HepG2 (cell line): ENCODE measurements at regions not wholly inside any gene's neighbourhood (a gene's known extent, or its start where the extent isn't known, plus 50 kb on each side); places are given as distances from the start of the nearest gene placed in this dataset.

Source experiments
- ATAC-seq: fragments of 200-7000 bp; cut with Tn5 transposase; 3 replicates; pipeline ENCODE4 v1.9.1; 2020; ENCODE audit warnings: mild to moderate bottlenecking, moderate library complexity
- BruUV-seq: library from RNA; stranded (reverse); fragments of 400-500 nt; replicated peaks from 2 replicates; lab custom pipeline; 2021; lab: Mats Ljungman, UMichigan
- CTCF ChIA-PET: fragments of 300-600 bp; formaldehyde crosslinking; extraction: SDS; loops from one replicate; lab custom pipeline; 2021; ENCODE audit warnings: low total read pairs, inconsistent platforms, low intra/inter-chr PET ratio; lab: Yijun Ruan, JAX
- POLR2A ChIA-PET: fragments of 350-600 bp; sonication (Branson Sonifier 250); formaldehyde crosslinking; loops from one replicate; lab custom pipeline; 2020; ENCODE audit warnings: antibody characterized with exemption, inconsistent platforms; lab: Yijun Ruan, JAX
- DNase-seq: peaks from one replicate; pipeline ENCODE4 v3.0.0-alpha.2; 2015; ENCODE audit warnings: low spot score
- FAIRE-seq: peaks from 3 replicates; lab custom pipeline; 2011; peaks lifted over from hg19 to GRCh38; lab: Jason Lieb, UNC
- H2AFZ ChIP-seq: one replicate; pipeline ENCODE4 v1.6.1; 2011; ENCODE audit warnings: low read length, inconsistent platforms
- H3K27ac ChIP-seq: fragments of 300-600 bp; 3 replicates; pipeline ENCODE4 v1.8.0; 2011; ENCODE audit warnings: mixed run types, mild to moderate bottlenecking, mixed read lengths, low read length, inconsistent platforms; ENCODE audit not compliant: insufficient read depth; ENCODE audit errors: extremely low read length
- H3K27me3 ChIP-seq, 2 experiments: fragments of 200-600 bp in 1 of 2; 2 replicates in 1 of 2; 3 replicates in 1 of 2; pipeline versions ENCODE4 v1.6.0 to v1.8.0; 2011; ENCODE audit warnings: low read length in 2 of 2, mild to moderate bottlenecking in 2 of 2, moderate library complexity in 2 of 2, inconsistent platforms in 1 of 2; ENCODE audit not compliant: insufficient read depth in 2 of 2, control insufficient read depth in 1 of 2
- H3K36me3 ChIP-seq, 2 experiments: fragments of 200-600 bp in 1 of 2; replicated peaks in 1 of 2; 2 replicates in 1 of 2; 3 replicates in 1 of 2; pipeline versions ENCODE4 v1.5.1 to v1.8.0; 2011; ENCODE audit warnings: low read length in 2 of 2, inconsistent platforms in 1 of 2; ENCODE audit not compliant: insufficient read depth in 2 of 2, control insufficient read depth in 1 of 2
- H3K4me1 ChIP-seq: 2 replicates; pipeline ENCODE4 v1.5.1; 2012; ENCODE audit warnings: low read length, inconsistent platforms; ENCODE audit not compliant: insufficient read depth
- H3K4me2 ChIP-seq: 2 replicates; pipeline ENCODE4 v1.6.0; 2011; ENCODE audit warnings: low read depth, low read length, inconsistent platforms
- H3K4me3 ChIP-seq, 3 experiments: fragments of 200-600 bp in 1 of 3; sonication (generic), shearing (Covaris generic) in 1 of 3; replicated peaks in 1 of 3; 2 replicates each; pipeline ENCODE4 v1.5.1; 2011 to 2016; ENCODE audit warnings: low read length in 3 of 3, inconsistent platforms in 2 of 3, low read depth in 2 of 3, mild to moderate bottlenecking in 2 of 3, control low read depth in 1 of 3, mixed read lengths in 1 of 3; ENCODE audit not compliant: insufficient read depth in 1 of 3
- H3K79me2 ChIP-seq: one replicate; pipeline ENCODE4 v1.6.1; 2011; ENCODE audit warnings: low read length, inconsistent platforms; ENCODE audit not compliant: insufficient read depth
- H3K9ac ChIP-seq: 2 replicates; pipeline ENCODE4 v1.6.0; 2011; ENCODE audit warnings: mild to moderate bottlenecking, low read depth, low read length, inconsistent platforms; ENCODE audit not compliant: insufficient read depth
- H3K9me3 ChIP-seq: 2 replicates; pipeline ENCODE4 v1.5.1; 2012; ENCODE audit warnings: mild to moderate bottlenecking, low read length
- H4K20me1 ChIP-seq: 2 replicates; pipeline ENCODE4 v1.6.0; 2011; ENCODE audit warnings: inconsistent platforms, mild to moderate bottlenecking, low read length, moderate library complexity; ENCODE audit not compliant: insufficient read depth
- CEBPB ChIP-seq: IDR thresholded peaks from 2 replicates; pipeline ENCODE4 v1.6.1; 2011; ENCODE audit warnings: low read depth, low read length, improper control_type of control experiment, borderline replicate concordance
- ZFP37 ChIP-seq: sonication (generic); formaldehyde crosslinking; IDR thresholded peaks from 2 replicates; pipeline ENCODE4 v1.4.0; 2020; ENCODE audit warnings: missing genetic modification reagents, borderline replicate concordance
- ZNF24 ChIP-seq: fragments of 450-650 bp; IDR thresholded peaks from 2 replicates; pipeline ENCODE4 v1.6.1; 2017; ENCODE audit warnings: antibody characterized with exemption, mild to moderate bottlenecking
- ZNF678 ChIP-seq: sonication (generic); formaldehyde crosslinking; IDR thresholded peaks from 2 replicates; pipeline ENCODE4 v1.4.0; 2020; ENCODE audit warnings: mild to moderate bottlenecking, missing genetic modification reagents
- WGBS: methylation state at CpG from one replicate; pipeline ENCODE4 v1.1.6; 2017; ENCODE audit warnings: low lambda C conversion rate; 5-methylcytosine and 5-hydroxymethylcytosine counted together
- in situ Hi-C: cut with HindIII; loops from 2 replicates; pipeline ENCODE4 v1.10.0; 2017; ENCODE audit warnings: low pct_unique_long_range_greater_than_20kb; ENCODE audit not compliant: extremely low pct_ligation_motif_present
- intact Hi-C: fragments of 100-400 bp; cut with micrococcal nuclease; formaldehyde crosslinking; loops from one replicate; pipeline ENCODE4 v1.10.0; 2022; ENCODE audit not compliant: unreplicated experiment
- TF ChIP-seq, protein P1 (sequence below): sonication (generic); formaldehyde crosslinking; IDR thresholded peaks from 2 replicates; pipeline ENCODE4; 2020; ENCODE audit warnings: missing genetic modification reagents, mild to moderate bottlenecking, borderline replicate concordance

DNA sequence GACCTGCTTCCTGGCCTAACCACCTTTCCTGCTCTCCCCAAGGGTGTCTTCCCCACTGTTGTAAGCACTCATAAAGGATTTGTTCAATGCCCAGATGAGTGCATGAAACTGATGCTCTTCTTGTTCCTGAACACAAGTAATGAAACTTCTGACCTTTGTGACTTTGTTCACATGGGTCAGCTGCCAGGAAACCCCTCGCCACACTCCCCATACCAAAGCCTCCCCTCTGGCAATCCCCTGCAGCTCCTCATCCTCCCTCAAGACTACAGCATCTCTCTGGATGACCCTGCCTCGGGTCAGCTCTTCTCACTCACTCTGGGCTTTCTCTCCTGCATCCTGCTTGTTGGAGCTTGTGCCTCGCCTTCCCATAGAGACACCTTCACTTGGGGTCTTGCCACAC is 72.2 kb upstream of the SPTLC1 start:
- Histone ChIP-seq H4K20me1 (no peaks in the 10 kb centered on the region), H3K9ac (no peak overlapping the region), H3K36me3 (no peaks in the 10 kb centered on the region), H3K9me3 (no peaks in the 10 kb centered on the region), H2AFZ (no peak overlapping the region), H3K27ac (no peak overlapping the region), H3K79me2 (no peaks in the 10 kb centered on the region), H3K4me2 (no peak overlapping the region), H3K27me3 (peaks cover 0 to 3% of the 10 kb centered on the region in 2 experiments; a peak in 2 of 5 replicates), H3K4me3 (no peak overlapping the region), H3K4me1 (peaks cover 26% of the 10 kb centered on the region)
- TF ChIP-seq, protein P1, sequence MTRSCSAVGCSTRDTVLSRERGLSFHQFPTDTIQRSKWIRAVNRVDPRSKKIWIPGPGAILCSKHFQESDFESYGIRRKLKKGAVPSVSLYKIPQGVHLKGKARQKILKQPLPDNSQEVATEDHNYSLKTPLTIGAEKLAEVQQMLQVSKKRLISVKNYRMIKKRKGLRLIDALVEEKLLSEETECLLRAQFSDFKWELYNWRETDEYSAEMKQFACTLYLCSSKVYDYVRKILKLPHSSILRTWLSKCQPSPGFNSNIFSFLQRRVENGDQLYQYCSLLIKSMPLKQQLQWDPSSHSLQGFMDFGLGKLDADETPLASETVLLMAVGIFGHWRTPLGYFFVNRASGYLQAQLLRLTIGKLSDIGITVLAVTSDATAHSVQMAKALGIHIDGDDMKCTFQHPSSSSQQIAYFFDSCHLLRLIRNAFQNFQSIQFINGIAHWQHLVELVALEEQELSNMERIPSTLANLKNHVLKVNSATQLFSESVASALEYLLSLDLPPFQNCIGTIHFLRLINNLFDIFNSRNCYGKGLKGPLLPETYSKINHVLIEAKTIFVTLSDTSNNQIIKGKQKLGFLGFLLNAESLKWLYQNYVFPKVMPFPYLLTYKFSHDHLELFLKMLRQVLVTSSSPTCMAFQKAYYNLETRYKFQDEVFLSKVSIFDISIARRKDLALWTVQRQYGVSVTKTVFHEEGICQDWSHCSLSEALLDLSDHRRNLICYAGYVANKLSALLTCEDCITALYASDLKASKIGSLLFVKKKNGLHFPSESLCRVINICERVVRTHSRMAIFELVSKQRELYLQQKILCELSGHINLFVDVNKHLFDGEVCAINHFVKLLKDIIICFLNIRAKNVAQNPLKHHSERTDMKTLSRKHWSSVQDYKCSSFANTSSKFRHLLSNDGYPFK (CRISPR knock-in tag), result no peak
- TF ChIP-seq ZNF24, result no peak
- no peak for FAIRE-seq
- no peak for DNase-seq
- no peak for ATAC-seq
- POLR2A ChIA-PET, result no interaction called here
- intact Hi-C loops (loop anchor here (5.0 kb wide), 1 partner anchor 265 kb away; no protein-coding TSS in a partner anchor), in situ Hi-C loops (no loop called here)
- WGBS, result 8% methylated on average over 3 of the region's 3 CpGs
- no TSS peak for BruUV-seq
- CTCF ChIA-PET, result no interaction called here

DNA sequence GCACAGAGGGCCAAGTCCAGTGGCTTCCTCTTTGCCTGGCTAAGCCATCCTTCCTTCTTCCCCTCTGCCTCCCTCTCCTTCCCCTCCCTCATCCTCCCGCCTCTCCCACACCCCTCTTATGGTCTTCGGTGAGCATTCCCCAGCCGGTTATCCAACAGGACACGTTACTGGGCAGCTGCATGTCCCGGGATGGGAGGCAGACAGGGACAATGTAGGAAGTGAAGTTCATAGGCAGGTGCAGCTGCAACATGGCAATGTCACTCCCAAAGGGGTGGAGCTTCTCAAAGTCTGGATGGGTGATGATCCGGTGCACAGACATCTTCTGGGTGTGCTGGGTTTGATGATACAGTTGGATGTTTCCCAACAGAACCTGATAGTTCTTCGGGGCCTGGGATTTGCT is 71.4 kb upstream of the SPTLC1 start:
- intact Hi-C loops (loop anchor here (5.0 kb wide), 1 partner anchor 266 kb away; no protein-coding TSS in a partner anchor), in situ Hi-C loops (no loop called here)
- Histone ChIP-seq H3K27ac (no peak overlapping the region), H2AFZ (no peak overlapping the region), H3K36me3 (no peaks in the 10 kb centered on the region), H3K27me3 (peaks cover 0 to 3% of the 10 kb centered on the region in 2 experiments; a peak in 2 of 5 replicates), H3K4me2 (no peak overlapping the region), H3K4me3 (no peak overlapping the region), H3K9ac (no peak overlapping the region), H4K20me1 (no peaks in the 10 kb centered on the region), H3K4me1 (peaks cover 26% of the 10 kb centered on the region), H3K9me3 (no peaks in the 10 kb centered on the region), H3K79me2 (no peaks in the 10 kb centered on the region)
- FAIRE-seq, result no peak
- DNase-seq, result no peak
- BruUV-seq, result no TSS peak
- 42% methylated on average over 7 of the region's 7 CpGs for WGBS
- ChIA-PET POLR2A (no interaction called here), CTCF (no interaction called here)
- no peak for ATAC-seq
- TF ChIP-seq ZFP37 (no peak), ZNF678 (no peak), CEBPB (no peak)
